IMR-90 (cell line): ENCODE measurements at regions not wholly inside any gene's neighbourhood (a gene's known extent, or its start where the extent isn't known, plus 50 kb on each side); places are given as distances from the start of the nearest gene placed in this dataset.

Source experiments
- ATAC-seq: fragments of 200-7000 bp; cut with Tn5 transposase; 2 replicates; pipeline ENCODE4 v1.9.1; 2020; ENCODE audit warnings: low read depth, mild to moderate bottlenecking, moderate library complexity
- BruUV-seq: library from RNA; stranded (reverse); fragments of 400-500 nt; replicated peaks from 2 replicates; lab custom pipeline; 2021; lab: Mats Ljungman, UMichigan
- CTCF ChIA-PET: fragments of 300-600 bp; formaldehyde crosslinking; extraction: SDS; loops from one replicate; lab custom pipeline; 2021; ENCODE audit warnings: antibody characterized with exemption; lab: Yijun Ruan, JAX
- POLR2A ChIA-PET: fragments of 300-600 bp; sonication (Branson Sonifier 250); formaldehyde crosslinking; loops from one replicate; lab custom pipeline; 2022; ENCODE audit warnings: antibody characterized with exemption; ENCODE audit not compliant: unreplicated experiment; lab: Charles Lee
- DNase-seq: peaks from one replicate; pipeline ENCODE4 v3.0.0; 2013
- H2AFZ ChIP-seq: replicated peaks from 2 replicates; pipeline ENCODE3; 2013; ENCODE audit warnings: low read length, mild to moderate bottlenecking; ENCODE audit not compliant: poor library complexity
- H2AK5ac ChIP-seq: 2 replicates; pipeline ENCODE4 v1.6.1; 2013; ENCODE audit warnings: low read depth, low read length, inconsistent platforms
- H2AK9ac ChIP-seq: replicated peaks from 2 replicates; pipeline ENCODE3; 2013; ENCODE audit warnings: mild to moderate bottlenecking, low read depth, low read length, moderate library complexity; ENCODE audit not compliant: poor library complexity
- H2BK120ac ChIP-seq: 2 replicates; pipeline ENCODE4 v1.6.1; 2013; ENCODE audit warnings: low read depth, low read length, inconsistent platforms
- H2BK15ac ChIP-seq: 3 replicates; pipeline ENCODE4 v1.6.1; 2013; ENCODE audit warnings: low read depth, low read length, inconsistent platforms
- H2BK20ac ChIP-seq: 2 replicates; pipeline ENCODE4 v1.6.1; 2013; ENCODE audit warnings: low read depth, mild to moderate bottlenecking, inconsistent platforms, low read length, moderate library complexity
- H2BK5ac ChIP-seq: 2 replicates; pipeline ENCODE4 v1.6.1; 2013; ENCODE audit warnings: mild to moderate bottlenecking, low read depth, low read length, inconsistent platforms; ENCODE audit not compliant: poor library complexity, severe bottlenecking
- H3K14ac ChIP-seq: replicated peaks from 2 replicates; pipeline ENCODE4 v1.6.1; 2013; ENCODE audit warnings: low read depth, low read length, inconsistent platforms
- H3K18ac ChIP-seq: 2 replicates; pipeline ENCODE4 v1.6.1; 2013; ENCODE audit warnings: low read depth, low read length, control low read depth
- H3K23ac ChIP-seq: 2 replicates; pipeline ENCODE4 v1.6.1; 2013; ENCODE audit warnings: low read depth, low read length, inconsistent platforms
- H3K27ac ChIP-seq: 2 replicates; pipeline ENCODE4 v1.5.1; 2013; ENCODE audit warnings: mild to moderate bottlenecking, control low read depth, low read length; ENCODE audit not compliant: insufficient read depth
- H3K27me3 ChIP-seq: 2 replicates; pipeline ENCODE4 v1.6.1; 2013; ENCODE audit warnings: low read length; ENCODE audit not compliant: control insufficient read depth, insufficient read depth
- H3K36me3 ChIP-seq: 2 replicates; pipeline ENCODE4 v1.6.1; 2013; ENCODE audit warnings: low read length, mixed read lengths; ENCODE audit not compliant: control insufficient read depth, insufficient read depth
- H3K4ac ChIP-seq: 2 replicates; pipeline ENCODE4 v1.6.1; 2013; ENCODE audit warnings: low read depth, low read length, inconsistent platforms
- H3K4me1 ChIP-seq: 2 replicates; pipeline ENCODE4 v1.6.1; 2013; ENCODE audit warnings: low read length, mixed read lengths; ENCODE audit not compliant: control insufficient read depth, insufficient read depth
- H3K4me2 ChIP-seq: 2 replicates; pipeline ENCODE4 v1.6.1; 2013; ENCODE audit warnings: low read depth, mild to moderate bottlenecking, control low read depth, low read length, moderate library complexity
- H3K4me3 ChIP-seq: 2 replicates; pipeline ENCODE4 v1.5.1; 2013; ENCODE audit warnings: low read depth, mild to moderate bottlenecking, control low read depth, low read length, moderate library complexity; ENCODE audit not compliant: insufficient read depth
- H3K56ac ChIP-seq: 2 replicates; pipeline ENCODE4 v1.6.1; 2013; ENCODE audit warnings: low read length, inconsistent platforms; ENCODE audit not compliant: insufficient read depth; ENCODE audit errors: extremely low read depth
- H3K79me1 ChIP-seq, 2 experiments: 2 replicates each; pipeline ENCODE4 v1.6.1; 2013; ENCODE audit warnings: low read length in 2 of 2, inconsistent platforms in 1 of 2, low read depth in 1 of 2
- H3K9ac ChIP-seq: 2 replicates; pipeline ENCODE4 v1.6.1; 2013; ENCODE audit warnings: low read depth, low read length, control low read depth
- H3K9me1 ChIP-seq: 2 replicates; pipeline ENCODE4 v1.6.1; 2013; ENCODE audit warnings: low read length, inconsistent platforms; ENCODE audit not compliant: insufficient read depth
- H3K9me3 ChIP-seq: 2 replicates; pipeline ENCODE4 v1.6.1; 2013; ENCODE audit warnings: low read length; ENCODE audit not compliant: control insufficient read depth, insufficient read depth
- H4K20me1 ChIP-seq: 2 replicates; pipeline ENCODE4 v1.6.1; 2013; ENCODE audit warnings: low read length, inconsistent platforms; ENCODE audit not compliant: insufficient read depth
- H4K5ac ChIP-seq: 2 replicates; pipeline ENCODE4 v1.6.1; 2013; ENCODE audit warnings: mild to moderate bottlenecking, low read depth, low read length, control low read depth
- H4K8ac ChIP-seq, 2 experiments: 2 replicates each; pipeline ENCODE4 v1.6.1; 2013; ENCODE audit warnings: low read depth in 2 of 2, low read length in 2 of 2, control low read depth in 1 of 2, inconsistent platforms in 1 of 2
- H4K91ac ChIP-seq: 2 replicates; pipeline ENCODE4 v1.6.1; 2013; ENCODE audit warnings: low read depth, low read length, inconsistent platforms; ENCODE audit not compliant: insufficient read depth
- BHLHE40 ChIP-seq: fragments of 150-350 bp; IDR thresholded peaks from 2 replicates; pipeline ENCODE4 v1.6.1; 2016; ENCODE audit warnings: mild to moderate bottlenecking, low read depth, low read length
- CHD1 ChIP-seq: IDR thresholded peaks from 2 replicates; pipeline ENCODE4 v1.6.1; 2012; ENCODE audit warnings: low read depth, low read length, improper control_type of control experiment
- CTCF ChIP-seq: conservative IDR thresholded peaks from 2 replicates; pipeline ENCODE4 v1.5.1; 2012; ENCODE audit warnings: mild to moderate bottlenecking, low read depth, low read length, improper control_type of control experiment
- ELK1 ChIP-seq: fragments of 150-350 bp; IDR thresholded peaks from 2 replicates; pipeline ENCODE4 v1.6.1; 2016; ENCODE audit warnings: low read depth, mild to moderate bottlenecking, low read length, moderate library complexity, borderline replicate concordance
- FOS ChIP-seq: fragments of 150-350 bp; IDR thresholded peaks from 2 replicates; pipeline ENCODE4 v1.6.1; 2016; ENCODE audit warnings: low read depth, low read length
- MAFK ChIP-seq: IDR thresholded peaks from 2 replicates; pipeline ENCODE4 v1.6.1; 2012; ENCODE audit warnings: low read depth, low read length, improper control_type of control experiment
- MAZ ChIP-seq: IDR thresholded peaks from 2 replicates; pipeline ENCODE4 v1.6.1; 2012; ENCODE audit warnings: low read depth, mild to moderate bottlenecking, low read length, improper control_type of control experiment, moderate library complexity, borderline replicate concordance
- NFE2L2 ChIP-seq: fragments of 150-350 bp; IDR thresholded peaks from 2 replicates; pipeline ENCODE4 v1.6.1; 2016; ENCODE audit warnings: low read depth, mild to moderate bottlenecking, low read length
- POLR2A ChIP-seq: IDR thresholded peaks from 2 replicates; pipeline ENCODE4 v1.6.1; 2012; ENCODE audit warnings: mild to moderate bottlenecking, low read depth, low read length
- RAD21 ChIP-seq: IDR thresholded peaks from 2 replicates; pipeline ENCODE4 v1.6.1; 2012; ENCODE audit warnings: low read length, improper control_type of control experiment
- RCOR1 ChIP-seq: IDR thresholded peaks from 2 replicates; pipeline ENCODE4 v1.6.1; 2012; ENCODE audit warnings: mild to moderate bottlenecking, low read length, improper control_type of control experiment; ENCODE audit not compliant: insufficient replicate concordance
- RFX5 ChIP-seq: IDR thresholded peaks from 2 replicates; pipeline ENCODE4 v1.8.0; 2012; ENCODE audit warnings: low read depth, mild to moderate bottlenecking, low read length, moderate library complexity
- SMC3 ChIP-seq: fragments of 150-350 bp; IDR thresholded peaks from 2 replicates; pipeline ENCODE4 v1.6.1; 2016; ENCODE audit warnings: low read depth, mild to moderate bottlenecking, antibody characterized with exemption, low read length, moderate library complexity
- USF2 ChIP-seq: fragments of 150-350 bp; IDR thresholded peaks from 2 replicates; pipeline ENCODE4 v1.6.1; 2017; ENCODE audit warnings: mild to moderate bottlenecking, antibody characterized with exemption, low read length, low read depth
- WGBS, 2 experiments: methylation state at CpG; one replicate each; pipeline versions ENCODE4 v1.1.5 to v1.1.7; 2013; ENCODE audit warnings: missing lambda C conversion rate in 2 of 2; ENCODE audit not compliant: insufficient read length in 1 of 2; ENCODE audit errors: extremely low coverage in 2 of 2; 5-methylcytosine and 5-hydroxymethylcytosine counted together
- dilution Hi-C: fragments of 300-500 bp; cut with HindIII; formaldehyde crosslinking; loops from one replicate; pipeline ENCODE4 v1.14.3; 2018; ENCODE audit warnings: low sequenced_read_pairs; ENCODE audit not compliant: unreplicated experiment
- in situ Hi-C: fragments of 300-500 bp; cut with MboI; formaldehyde crosslinking; loops from 3 replicates; pipeline ENCODE4 v1.14.3; 2019; ENCODE audit warnings: low sequenced_read_pairs, inconsistent platforms, mixed read lengths
- intact Hi-C: fragments of 100-400 bp; cut with micrococcal nuclease; formaldehyde crosslinking; loops from 2 replicates; pipeline ENCODE4 v1.10.0; 2022

- peak overlapping the region; percentile 28 for H2AFZ ChIP-seq
- H2BK15ac ChIP-seq: no peak overlapping the region
- BruUV-seq: no TSS peak
- DNase-seq: no peak
- H3K9ac ChIP-seq: no peak overlapping the region
- intact Hi-C loops (no loop called here), dilution Hi-C loops (no loop called here), in situ Hi-C loops (no loop called here)
- no peak overlapping the region for H2BK120ac ChIP-seq
- H2AK5ac ChIP-seq: no peak overlapping the region
- H2BK5ac ChIP-seq: no peak overlapping the region
- no peak overlapping the region for H3K27ac ChIP-seq
- H3K23ac ChIP-seq: no peak overlapping the region
- H3K4ac ChIP-seq: no peak overlapping the region
- H4K91ac ChIP-seq: no peak overlapping the region
- H3K9me1 ChIP-seq: no peaks in the 10 kb centered on the region
- no peaks in the 10 kb centered on the region for H3K27me3 ChIP-seq
- ChIA-PET POLR2A (no interaction called here), CTCF (no interaction called here)
- no peak for ATAC-seq
- H2BK20ac ChIP-seq: no peak overlapping the region
- H3K4me2 ChIP-seq: no peak overlapping the region
- 60% methylated on average over 4 of the region's 5 CpGs; no CpG with 5 or more reads in 1 of the 2 experiments for WGBS, 2 experiments
- no peak for TF ChIP-seq RAD21
- TF ChIP-seq CTCF: no peak
- TF ChIP-seq CHD1: no peak
- TF ChIP-seq SMC3: no peak
- TF ChIP-seq USF2: no peak
- no peak for TF ChIP-seq MAFK
- no peak for TF ChIP-seq ELK1
- no peak for TF ChIP-seq RCOR1
- TF ChIP-seq POLR2A: no peak
- TF ChIP-seq FOS: no peak
- TF ChIP-seq NFE2L2: no peak
- TF ChIP-seq MAZ: no peak
- TF ChIP-seq RFX5: no peak
- no peak for TF ChIP-seq BHLHE40
- H4K8ac ChIP-seq: no peak overlapping the region
- H3K18ac ChIP-seq: no peak overlapping the region
- no peak overlapping the region for H3K14ac ChIP-seq
- H3K4me3 ChIP-seq: no peak overlapping the region
- no peaks in the 10 kb centered on the region for H3K36me3 ChIP-seq
- no peaks in the 10 kb centered on the region for H4K20me1 ChIP-seq
- H3K4me1 ChIP-seq: no peaks in the 10 kb centered on the region
- no peaks in the 10 kb centered on the region for H3K9me3 ChIP-seq
- H3K56ac ChIP-seq: no peak overlapping the region
- no peaks in the 10 kb centered on the region for H3K79me1 ChIP-seq
- no peak overlapping the region for H2AK9ac ChIP-seq
- H4K5ac ChIP-seq: no peak overlapping the region
These were observed 89.7 kb upstream of the EEF1E1 start for GRCh38 chr6:8192067-8192466.
